Breast epithelium (tissue), 3 donors: ENCODE measurements at regions not wholly inside any gene's neighbourhood (a gene's known extent, or its start where the extent isn't known, plus 50 kb on each side); places are given as distances from the start of the nearest gene placed in this dataset.
"Not testable (repeated sequence)": the region's sequence is repeated elsewhere in the genome, so short reads cannot be mapped to it uniquely, and the experiment has no call there.

Experiments
- CTCF ChIP-seq, 3 donors: fragments of 450-650 bp; IDR thresholded peaks; one replicate each; pipeline ENCODE4 v1.5.1; 2016 to 2017; ENCODE audit warnings: antibody characterized with exemption in 3 of 3, mild to moderate bottlenecking in 3 of 3, moderate library complexity in 3 of 3
- POLR2AphosphoS5 ChIP-seq, 3 donors: sonication (generic); formaldehyde crosslinking; IDR thresholded peaks; one replicate each; pipeline ENCODE4 v1.6.1; 2017; ENCODE audit warnings: antibody characterized with exemption in 3 of 3

DNA sequence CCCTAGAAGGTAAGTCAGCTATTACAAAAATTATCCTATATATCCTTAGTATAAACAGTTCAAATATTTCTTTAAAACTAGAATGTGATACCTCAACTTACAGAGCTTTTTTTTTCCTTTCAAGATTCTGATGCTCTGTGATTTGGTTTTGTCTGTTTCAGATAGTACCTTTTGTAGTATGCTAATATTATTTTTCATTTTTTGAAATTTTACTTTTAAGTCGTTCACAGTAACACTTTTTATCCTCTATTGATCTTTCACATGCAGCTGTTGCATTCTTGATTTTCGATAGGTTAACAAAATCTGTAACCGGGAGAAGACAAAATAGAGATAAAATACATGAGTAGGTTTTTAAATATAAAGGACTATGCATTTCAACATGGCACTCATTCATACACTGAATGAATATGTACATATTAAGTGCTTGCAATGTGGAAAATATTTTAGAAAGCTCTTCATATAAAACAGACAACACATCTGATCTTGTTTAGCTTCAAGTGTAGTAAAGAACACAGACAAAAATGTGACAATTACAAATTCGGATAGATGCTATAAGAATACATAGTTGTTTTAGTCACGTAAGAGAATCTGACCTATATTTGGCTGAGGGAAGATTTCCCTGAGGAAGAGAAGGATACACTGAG is 86.7 kb upstream of the CCT8L2 start:
- not testable (repeated sequence) for TF ChIP-seq CTCF, POLR2AphosphoS5 (IDR thresholded peaks at IDR 0.05)
